GM12878 (cell line): ENCODE measurements at regions not wholly inside any gene's neighbourhood (a gene's known extent, or its start where the extent isn't known, plus 50 kb on each side); places are given as distances from the start of the nearest gene placed in this dataset.

Experiments
- ATAC-seq: fragments of 200-7000 bp; cut with Tn5 transposase; 3 replicates; pipeline ENCODE4 v1.9.1; 2020; ENCODE audit warnings: mild to moderate bottlenecking, moderate library complexity
- BruUV-seq: library from RNA; stranded (reverse); fragments of 400-500 nt; replicated peaks from 2 replicates; lab custom pipeline; 2021; lab: Mats Ljungman, UMichigan
- CTCF ChIA-PET: fragments of 300-600 bp; sonication (Branson Sonifier 250); formaldehyde crosslinking; extraction: SDS; loops from one replicate; lab custom pipeline; 2021; ENCODE audit warnings: inconsistent platforms; lab: Yijun Ruan, JAX
- POLR2A ChIA-PET: fragments of 350-600 bp; formaldehyde crosslinking; extraction: SDS; loops from one replicate; lab custom pipeline; 2021; ENCODE audit warnings: inconsistent platforms; lab: Charles Lee
- RAD21 ChIA-PET: fragments of 300-600 bp; sonication (Branson Sonifier 250); formaldehyde crosslinking; loops from one replicate; lab custom pipeline; 2023; ENCODE audit warnings: antibody characterized with exemption; ENCODE audit not compliant: unreplicated experiment; lab: Charles Lee
- SMC1A ChIA-PET: fragments of 300-600 bp; sonication (Branson Sonifier 250); formaldehyde crosslinking; loops from one replicate; lab custom pipeline; 2023; ENCODE audit not compliant: unreplicated experiment, uncharacterized antibody; lab: Charles Lee
- DNase-seq: peaks from one replicate; pipeline ENCODE4 v3.0.0-alpha.2; 2011; ENCODE audit warnings: low read depth, low spot score
- FAIRE-seq: peaks from 3 replicates; lab custom pipeline; 2011; peaks lifted over from hg19 to GRCh38; lab: Jason Lieb, UNC
- H2AFZ ChIP-seq: 2 replicates; pipeline ENCODE4 v1.6.0; 2011; ENCODE audit warnings: low read depth, low read length, control low read depth; ENCODE audit not compliant: control insufficient read depth
- H3K27ac ChIP-seq: 2 replicates; pipeline ENCODE4 v1.5.1; 2011; ENCODE audit warnings: control low read depth; ENCODE audit not compliant: control insufficient read depth, insufficient read depth
- H3K27me3 ChIP-seq, 2 experiments: replicated peaks in 1 of 2; 2 replicates each; pipeline versions ENCODE4 v1.6.0 to v1.6.1; 2011; ENCODE audit warnings: low read length in 1 of 2; ENCODE audit not compliant: control insufficient read depth in 2 of 2, insufficient read depth in 2 of 2
- H3K36me3 ChIP-seq, 2 experiments: 2 replicates each; pipeline ENCODE4 v1.5.1; 2011; ENCODE audit warnings: low read length in 1 of 2; ENCODE audit not compliant: control insufficient read depth in 2 of 2, insufficient read depth in 2 of 2
- H3K4me1 ChIP-seq: 2 replicates; pipeline ENCODE4 v1.6.1; 2011; ENCODE audit warnings: mild to moderate bottlenecking, low read length, moderate library complexity, mixed read lengths; ENCODE audit not compliant: control insufficient read depth, insufficient read depth
- H3K4me2 ChIP-seq: 2 replicates; pipeline ENCODE4 v1.6.0; 2011; ENCODE audit warnings: control low read depth; ENCODE audit not compliant: control insufficient read depth, insufficient read depth
- H3K4me3 ChIP-seq: fragments of 200-600 bp; sonication (generic); 2 replicates; pipeline ENCODE4 v1.5.1; 2016
- H3K79me2 ChIP-seq: 2 replicates; pipeline ENCODE4 v1.6.0; 2011; ENCODE audit warnings: low read length; ENCODE audit not compliant: control insufficient read depth, insufficient read depth
- H3K9ac ChIP-seq: 2 replicates; pipeline ENCODE4 v1.8.0; 2011; ENCODE audit warnings: low read length, control low read depth, mixed read lengths; ENCODE audit not compliant: control insufficient read depth, insufficient read depth
- H3K9me3 ChIP-seq: replicated peaks from 3 replicates; pipeline ENCODE4 v1.5.1; 2011; ENCODE audit warnings: mild to moderate bottlenecking, low read length; ENCODE audit not compliant: control insufficient read depth, insufficient read depth
- H4K20me1 ChIP-seq: 2 replicates; pipeline ENCODE4 v1.6.0; 2011; ENCODE audit not compliant: control insufficient read depth, insufficient read depth
- BCLAF1 ChIP-seq: fragments of 450-650 bp; IDR thresholded peaks from 2 replicates; pipeline ENCODE4 v1.6.1; 2017; ENCODE audit warnings: antibody characterized with exemption, mild to moderate bottlenecking, moderate library complexity
- CEBPB ChIP-seq, 2 experiments: fragments of 150-350 bp in 1 of 2; IDR thresholded peaks; 2 replicates each; pipeline ENCODE4 v1.6.1; 2012 to 2014; ENCODE audit warnings: low read depth in 2 of 2, low read length in 2 of 2, borderline replicate concordance in 1 of 2, inconsistent platforms in 1 of 2
- ETV6 ChIP-seq, 2 experiments: fragments of 450-650 bp in 1 of 2; IDR thresholded peaks in 1 of 2; conservative IDR thresholded peaks in 1 of 2; 2 replicates each; pipeline ENCODE4 v1.6.1; 2014; ENCODE audit warnings: antibody characterized with exemption in 1 of 2, borderline replicate concordance in 1 of 2, low read depth in 1 of 2, mild to moderate bottlenecking in 1 of 2, moderate library complexity in 1 of 2
- HDAC6 ChIP-seq: fragments of 200-600 bp; sonication (generic); IDR thresholded peaks from one replicate; pipeline ENCODE4 v1.8.0; 2017; ENCODE audit warnings: antibody characterized with exemption; ENCODE audit not compliant: unreplicated experiment
- MAX ChIP-seq: IDR thresholded peaks from 2 replicates; pipeline ENCODE4 v1.6.1; 2012; ENCODE audit warnings: low read depth, low read length, improper control_type of control experiment
- NR2F1 ChIP-seq: fragments of 450-650 bp; conservative IDR thresholded peaks from 2 replicates; pipeline ENCODE4 v1.6.1; 2017; ENCODE audit warnings: mild to moderate bottlenecking
- PAX8 ChIP-seq: fragments of 450-650 bp; IDR thresholded peaks from 2 replicates; pipeline ENCODE4 v1.6.1; 2017; ENCODE audit warnings: mild to moderate bottlenecking, moderate library complexity
- PML ChIP-seq: IDR thresholded peaks from 2 replicates; pipeline ENCODE4 v1.6.1; 2012; ENCODE audit warnings: low read length, inconsistent platforms
- RCOR1 ChIP-seq: conservative IDR thresholded peaks from 2 replicates; pipeline ENCODE4 v1.6.1; 2012; ENCODE audit warnings: low read depth, low read length, improper control_type of control experiment
- SRF ChIP-seq, 2 experiments: IDR thresholded peaks; 2 replicates each; pipeline ENCODE4 v1.6.1; 2011; ENCODE audit warnings: low read depth in 2 of 2, low read length in 2 of 2, mild to moderate bottlenecking in 1 of 2, moderate library complexity in 1 of 2
- TARDBP ChIP-seq: IDR thresholded peaks from 2 replicates; pipeline ENCODE4 v1.6.1; 2016; ENCODE audit warnings: borderline replicate concordance
- ZBTB11 ChIP-seq: fragments of 450-650 bp; formaldehyde crosslinking; IDR thresholded peaks from 2 replicates; pipeline ENCODE4 v1.5.0; 2022; ENCODE audit warnings: mild to moderate bottlenecking, missing genetic modification characterization
- WGBS: methylation state at CpG from one replicate; pipeline ENCODE4 v1.1.6; 2016; ENCODE audit warnings: low lambda C conversion rate; ENCODE audit not compliant: insufficient replicate concordance, insufficient coverage; ENCODE audit errors: missing lambda C conversion rate; 5-methylcytosine and 5-hydroxymethylcytosine counted together
- in situ Hi-C: fragments of 300-500 bp; cut with MboI; formaldehyde crosslinking; loops from 9 replicates; pipeline ENCODE4 v1.14.3; 2018; ENCODE audit warnings: mixed read lengths
- intact Hi-C: fragments of 100-400 bp; cut with micrococcal nuclease; formaldehyde crosslinking; loops from one replicate; pipeline ENCODE4 v1.14.2; 2022; ENCODE audit not compliant: unreplicated experiment
- TF ChIP-seq, protein P1 (sequence below): fragments of 450-650 bp; IDR thresholded peaks from 2 replicates; pipeline ENCODE4 v1.6.1; 2016; ENCODE audit warnings: mild to moderate bottlenecking
- TF ChIP-seq, protein P2 (sequence below): IDR thresholded peaks from 2 replicates; pipeline ENCODE4 v1.6.1; 2011; ENCODE audit warnings: low read depth, mild to moderate bottlenecking, low read length, moderate library complexity, borderline replicate concordance; ENCODE audit errors: extremely low read depth
- TF ChIP-seq, protein P3 (sequence below): fragments of 450-650 bp; IDR thresholded peaks from 2 replicates; pipeline ENCODE4 v1.6.1; 2016; ENCODE audit warnings: mild to moderate bottlenecking

GRCh38 chr5:61737964-61738340 is 405.9 kb downstream of the ZSWIM6 start:
- ATAC-seq = no peak
- no peaks in the 10 kb centered on the region for H4K20me1 ChIP-seq
- no peaks in the 10 kb centered on the region for H3K36me3 ChIP-seq
- ChIA-PET CTCF (no interaction called here), RAD21 (no interaction called here), POLR2A (no interaction called here), SMC1A (no interaction called here)
- no peak overlapping the region for H3K4me3 ChIP-seq
- no peaks in the 10 kb centered on the region for H3K4me1 ChIP-seq
- H3K9ac ChIP-seq = no peak overlapping the region
- H3K79me2 ChIP-seq = no peaks in the 10 kb centered on the region
- H3K4me2 ChIP-seq = no peak overlapping the region
- H3K9me3 ChIP-seq = no peaks in the 10 kb centered on the region
- no TSS peak for BruUV-seq
- 74% methylated on average over 4 of the region's 4 CpGs for WGBS
- in situ Hi-C loops = no loop called here
- H3K27ac ChIP-seq = no peak overlapping the region
- DNase-seq = no peak
- peaks cover 0 to 1% of the 10 kb centered on the region in 2 experiments; a peak in 1 of 4 replicates for H3K27me3 ChIP-seq
- no peak overlapping the region for H2AFZ ChIP-seq
- intact Hi-C loops = no loop called here
- no peak for FAIRE-seq
- TF ChIP-seq HDAC6 = no peak
- no peak for TF ChIP-seq PML
- no peak for TF ChIP-seq TARDBP
- TF ChIP-seq BCLAF1 = no peak
- TF ChIP-seq NR2F1 = no peak
- TF ChIP-seq, protein P1, sequence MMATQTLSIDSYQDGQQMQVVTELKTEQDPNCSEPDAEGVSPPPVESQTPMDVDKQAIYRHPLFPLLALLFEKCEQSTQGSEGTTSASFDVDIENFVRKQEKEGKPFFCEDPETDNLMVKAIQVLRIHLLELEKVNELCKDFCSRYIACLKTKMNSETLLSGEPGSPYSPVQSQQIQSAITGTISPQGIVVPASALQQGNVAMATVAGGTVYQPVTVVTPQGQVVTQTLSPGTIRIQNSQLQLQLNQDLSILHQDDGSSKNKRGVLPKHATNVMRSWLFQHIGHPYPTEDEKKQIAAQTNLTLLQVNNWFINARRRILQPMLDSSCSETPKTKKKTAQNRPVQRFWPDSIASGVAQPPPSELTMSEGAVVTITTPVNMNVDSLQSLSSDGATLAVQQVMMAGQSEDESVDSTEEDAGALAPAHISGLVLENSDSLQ = no peak
- TF ChIP-seq, protein P2, sequence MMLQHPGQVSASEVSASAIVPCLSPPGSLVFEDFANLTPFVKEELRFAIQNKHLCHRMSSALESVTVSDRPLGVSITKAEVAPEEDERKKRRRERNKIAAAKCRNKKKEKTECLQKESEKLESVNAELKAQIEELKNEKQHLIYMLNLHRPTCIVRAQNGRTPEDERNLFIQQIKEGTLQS = no peak
- no peak for TF ChIP-seq SRF (IDR thresholded peaks at IDR 0.05; ENCODE audit: low read depth in 2 of 2, low read length in 2 of 2)
- TF ChIP-seq MAX = no peak
- no peak for TF ChIP-seq ZBTB11 (CRISPR knock-in tag)
- TF ChIP-seq ETV6 (conservative IDR thresholded peaks at IDR 0.05 in 1 of 2, IDR thresholded peaks at IDR 0.05 in 1 of 2; ENCODE audit: borderline replicate concordance in 1 of 2, low read depth in 1 of 2) = no peak
- TF ChIP-seq RCOR1 = no peak
- TF ChIP-seq CEBPB (IDR thresholded peaks at IDR 0.05; ENCODE audit: borderline replicate concordance in 1 of 2, low read depth in 2 of 2, low read length in 2 of 2) = no peak
- TF ChIP-seq, protein P3, sequence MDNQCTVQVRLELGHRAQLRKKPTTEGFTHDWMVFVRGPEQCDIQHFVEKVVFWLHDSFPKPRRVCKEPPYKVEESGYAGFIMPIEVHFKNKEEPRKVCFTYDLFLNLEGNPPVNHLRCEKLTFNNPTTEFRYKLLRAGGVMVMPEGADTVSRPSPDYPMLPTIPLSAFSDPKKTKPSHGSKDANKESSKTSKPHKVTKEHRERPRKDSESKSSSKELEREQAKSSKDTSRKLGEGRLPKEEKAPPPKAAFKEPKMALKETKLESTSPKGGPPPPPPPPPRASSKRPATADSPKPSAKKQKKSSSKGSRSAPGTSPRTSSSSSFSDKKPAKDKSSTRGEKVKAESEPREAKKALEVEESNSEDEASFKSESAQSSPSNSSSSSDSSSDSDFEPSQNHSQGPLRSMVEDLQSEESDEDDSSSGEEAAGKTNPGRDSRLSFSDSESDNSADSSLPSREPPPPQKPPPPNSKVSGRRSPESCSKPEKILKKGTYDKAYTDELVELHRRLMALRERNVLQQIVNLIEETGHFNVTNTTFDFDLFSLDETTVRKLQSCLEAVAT = no peak
- no peak for TF ChIP-seq PAX8
